ENCODE measurements at regions not wholly inside any gene's neighbourhood (a gene's known extent, or its start where the extent isn't known, plus 50 kb on each side); places are given as distances from the start of the nearest gene placed in this dataset.
"Not testable (repeated sequence)": the region's sequence is repeated elsewhere in the genome, so short reads cannot be mapped to it uniquely, and the experiment has no call there.

DNA sequence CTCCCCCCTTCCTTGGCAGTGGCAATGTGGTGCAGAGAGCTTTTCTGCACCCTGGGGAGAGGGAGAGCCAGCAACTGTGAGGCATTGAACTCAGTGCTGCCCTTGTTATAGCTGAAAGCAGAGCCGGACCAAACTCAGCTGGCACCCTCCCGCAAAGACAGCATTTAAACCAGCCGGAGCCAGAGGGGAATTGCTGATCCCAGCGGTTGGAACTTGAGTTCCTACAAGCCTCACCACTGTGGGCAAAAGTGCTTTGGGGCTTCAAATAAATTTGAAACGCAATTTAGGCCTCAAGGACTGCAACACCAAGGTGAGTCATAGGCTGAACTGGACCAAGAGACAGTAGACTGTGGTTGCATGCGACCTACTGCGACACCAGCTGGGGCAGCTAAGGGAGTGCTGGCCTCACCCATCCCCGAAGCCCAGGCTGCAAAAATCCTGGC is 207.6 kb upstream of the CDKN2B start:
- no peak overlapping the region for H3K4me3 ChIP-seq (ENCODE audit: low read depth, low read length)
- peak; percentile 63 for DNase-seq (ENCODE audit: low read depth)
- TF ChIP-seq, protein P1, sequence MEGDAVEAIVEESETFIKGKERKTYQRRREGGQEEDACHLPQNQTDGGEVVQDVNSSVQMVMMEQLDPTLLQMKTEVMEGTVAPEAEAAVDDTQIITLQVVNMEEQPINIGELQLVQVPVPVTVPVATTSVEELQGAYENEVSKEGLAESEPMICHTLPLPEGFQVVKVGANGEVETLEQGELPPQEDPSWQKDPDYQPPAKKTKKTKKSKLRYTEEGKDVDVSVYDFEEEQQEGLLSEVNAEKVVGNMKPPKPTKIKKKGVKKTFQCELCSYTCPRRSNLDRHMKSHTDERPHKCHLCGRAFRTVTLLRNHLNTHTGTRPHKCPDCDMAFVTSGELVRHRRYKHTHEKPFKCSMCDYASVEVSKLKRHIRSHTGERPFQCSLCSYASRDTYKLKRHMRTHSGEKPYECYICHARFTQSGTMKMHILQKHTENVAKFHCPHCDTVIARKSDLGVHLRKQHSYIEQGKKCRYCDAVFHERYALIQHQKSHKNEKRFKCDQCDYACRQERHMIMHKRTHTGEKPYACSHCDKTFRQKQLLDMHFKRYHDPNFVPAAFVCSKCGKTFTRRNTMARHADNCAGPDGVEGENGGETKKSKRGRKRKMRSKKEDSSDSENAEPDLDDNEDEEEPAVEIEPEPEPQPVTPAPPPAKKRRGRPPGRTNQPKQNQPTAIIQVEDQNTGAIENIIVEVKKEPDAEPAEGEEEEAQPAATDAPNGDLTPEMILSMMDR (IDR thresholded peaks at IDR 0.05; ENCODE audit: insufficient read depth, low read depth, low read length): no peak

DNA sequence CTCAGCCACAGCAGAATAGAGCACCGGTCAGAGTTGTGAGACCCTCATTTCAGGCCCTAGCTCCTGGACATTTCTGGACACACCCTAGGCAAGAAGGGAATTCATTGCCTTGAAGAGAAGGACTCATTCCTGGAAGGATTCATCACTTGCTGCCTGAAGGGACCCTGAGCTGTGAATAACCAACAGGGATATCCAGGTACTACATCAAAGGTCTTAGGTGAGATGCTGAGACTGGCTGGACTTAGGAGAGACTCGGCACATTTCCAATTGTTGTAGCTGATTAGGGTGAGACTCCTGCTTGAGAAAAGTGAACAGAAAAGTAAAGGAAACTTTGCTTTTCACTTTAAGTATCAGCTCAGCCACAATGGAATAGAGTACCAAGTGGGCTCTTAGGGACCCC is 208.1 kb upstream of the CDKN2B start:
- H3K4me3 ChIP-seq (ENCODE audit: low read depth, low read length): no peak overlapping the region
- no peak for DNase-seq (ENCODE audit: low read depth)
- TF ChIP-seq, protein P1 (IDR thresholded peaks at IDR 0.05; ENCODE audit: insufficient read depth, low read depth, low read length): no peak

DNA sequence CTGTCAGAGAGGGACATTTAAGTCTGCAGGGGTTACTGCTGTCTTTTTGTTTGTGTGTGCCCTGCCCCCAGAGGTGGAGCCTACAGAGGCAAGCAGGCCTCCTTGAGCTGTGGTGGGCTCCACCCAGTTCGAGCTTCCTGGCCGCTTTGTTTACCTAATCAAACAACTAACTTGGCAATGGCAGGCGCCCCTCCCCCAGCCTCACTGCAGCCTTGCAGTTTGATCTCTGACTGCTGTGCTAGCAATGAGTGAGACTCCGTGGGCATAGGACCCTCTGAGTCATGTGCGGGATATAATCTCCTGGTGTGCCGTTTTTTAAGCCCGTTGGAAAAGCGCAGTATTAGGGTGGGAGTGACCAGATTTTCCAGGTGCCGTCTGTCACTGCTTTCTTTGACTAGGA is 216.8 kb upstream of the CDKN2B start:
- DNase-seq (ENCODE audit: low read depth): not testable (repeated sequence)

DNA sequence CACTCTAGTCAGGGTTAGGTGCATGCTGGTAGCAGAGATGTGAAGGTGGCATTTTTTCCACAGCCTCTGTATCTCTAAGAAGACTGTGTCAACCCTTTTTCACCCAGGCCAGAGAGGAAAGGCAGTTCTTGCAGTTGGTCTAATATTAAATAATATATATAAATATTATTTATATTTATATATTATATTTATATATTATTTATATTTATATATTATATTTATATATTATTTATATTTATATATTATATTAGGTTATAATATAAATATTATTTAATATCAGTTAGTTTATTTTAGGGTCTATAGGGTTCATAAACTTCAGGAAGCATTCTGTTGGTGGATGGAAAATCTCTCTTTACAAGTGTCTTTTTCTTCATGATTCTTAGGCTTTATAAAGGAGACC is 218.6 kb upstream of the DMRTA1 start:
- DNase-seq (ENCODE audit: low read depth): no peak
- H3K4me3 ChIP-seq (ENCODE audit: low read depth, low read length): no peak overlapping the region
- TF ChIP-seq, protein P1 (IDR thresholded peaks at IDR 0.05; ENCODE audit: insufficient read depth, low read depth, low read length): no peak

More for the DNA sequence above, 216.8 kb upstream of the CDKN2B start:
- H3K4me3 ChIP-seq (ENCODE audit: low read depth, low read length): not testable (repeated sequence)

DNA sequence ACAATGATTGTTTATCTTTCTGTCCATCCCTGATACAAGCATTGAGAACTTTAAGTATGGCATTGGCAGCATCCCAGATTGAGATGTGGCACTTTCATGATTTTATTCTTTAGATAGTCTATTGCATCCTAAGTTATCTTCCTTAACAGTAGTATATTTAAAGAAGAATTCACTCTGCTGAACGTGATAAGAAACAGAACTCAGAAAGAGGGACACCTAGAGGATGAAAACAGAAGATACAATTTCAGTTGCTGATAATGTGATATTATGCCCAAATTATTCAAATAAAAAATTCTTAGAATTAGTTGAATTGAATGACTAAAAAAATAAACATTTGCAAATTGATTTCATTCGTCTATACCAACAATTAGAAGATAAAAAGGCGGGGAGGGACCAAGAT is 218.1 kb upstream of the DMRTA1 start:
- no peak overlapping the region for H3K4me3 ChIP-seq (ENCODE audit: low read depth, low read length)
- no peak for DNase-seq (ENCODE audit: low read depth)
- TF ChIP-seq, protein P1 (IDR thresholded peaks at IDR 0.05; ENCODE audit: insufficient read depth, low read depth, low read length): peak; percentile 55

DNA sequence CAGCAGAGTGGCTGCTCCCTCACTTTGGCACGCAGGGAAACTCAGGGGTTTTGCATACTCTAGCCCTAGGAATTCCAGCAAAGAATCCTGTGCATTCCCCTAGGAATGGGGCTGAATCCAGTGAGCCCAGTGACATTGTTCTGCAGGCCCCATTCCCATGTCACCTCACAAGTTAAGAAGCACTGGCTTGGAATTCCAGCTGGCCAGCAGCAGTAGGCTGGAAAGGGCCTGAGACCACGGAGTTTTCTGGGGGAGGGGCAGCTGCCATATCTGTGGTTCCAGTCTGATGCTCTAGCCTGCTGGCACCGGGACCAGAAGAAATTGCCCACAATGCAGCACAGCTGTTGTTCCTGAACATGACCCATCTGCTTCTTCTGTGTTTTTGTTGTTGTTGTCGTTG is 217.6 kb upstream of the DMRTA1 start:
- TF ChIP-seq, protein P1 (IDR thresholded peaks at IDR 0.05; ENCODE audit: insufficient read depth, low read depth, low read length): no peak

DNA sequence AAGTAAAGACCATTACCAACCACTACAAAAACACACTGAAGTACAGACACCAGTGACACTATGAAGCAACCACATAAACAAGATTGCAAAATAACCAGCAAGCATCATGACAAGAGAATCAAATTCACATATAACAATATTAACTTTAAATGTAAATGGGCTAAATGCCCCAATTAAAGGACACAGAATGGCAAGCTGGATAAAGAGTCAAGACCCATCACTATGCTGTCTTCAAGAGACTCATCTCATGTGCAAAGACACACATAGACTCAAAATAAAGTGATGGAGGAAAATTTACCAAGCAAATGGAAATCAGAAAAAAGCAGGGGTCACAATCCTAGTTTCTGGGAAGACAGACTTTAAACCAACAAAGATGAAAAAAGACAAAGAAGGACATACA is 215.3 kb upstream of the DMRTA1 start:
- not testable (repeated sequence) for H3K4me3 ChIP-seq (ENCODE audit: low read depth, low read length); DNase-seq (ENCODE audit: low read depth)

More for the DNA sequence above, 217.6 kb upstream of the DMRTA1 start:
- DNase-seq (ENCODE audit: low read depth): no peak
- H3K4me3 ChIP-seq (ENCODE audit: low read depth, low read length): no peak overlapping the region

DNA sequence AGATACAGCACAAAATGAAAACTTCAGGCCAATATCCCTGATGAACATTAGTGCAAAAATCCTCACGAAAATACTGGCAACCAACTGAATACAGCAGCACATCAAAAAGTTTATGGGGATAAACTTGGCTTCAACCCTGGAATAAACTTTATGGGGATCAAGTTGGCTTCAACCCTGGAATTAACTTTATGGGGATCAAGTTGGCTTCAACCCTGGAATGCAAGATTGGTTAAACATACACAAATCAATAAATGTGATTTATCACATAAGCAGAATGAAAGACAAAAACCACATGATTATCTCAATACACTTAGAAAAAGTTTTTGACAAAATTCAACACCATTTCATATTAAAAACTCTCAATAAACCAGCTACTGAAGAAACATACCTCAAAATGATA is 213.7 kb upstream of the DMRTA1 start:
- no peak overlapping the region for H3K4me3 ChIP-seq (ENCODE audit: low read depth, low read length)
- DNase-seq (ENCODE audit: low read depth): peak; percentile 44
- TF ChIP-seq, protein P1 (IDR thresholded peaks at IDR 0.05; ENCODE audit: insufficient read depth, low read depth, low read length): no peak
